Right cardiac atrium (tissue), 5 donors: ENCODE measurements at regions not wholly inside any gene's neighbourhood (a gene's known extent, or its start where the extent isn't known, plus 50 kb on each side); places are given as distances from the start of the nearest gene placed in this dataset.
A peak's percentile ranks its signal among the peaks of the same experiment; 100 is the strongest.
"Not testable (repeated sequence)": the region's sequence is repeated elsewhere in the genome, so short reads cannot be mapped to it uniquely, and the experiment has no call there.

Source experiments
- ATAC-seq, 2 donors: fragments of 200-7000 bp; cut with Tn5 transposase; one replicate each; pipeline versions ENCODE4 v1.8.0 to v1.9.1; 2020; ENCODE audit warnings: moderate library complexity in 2 of 2, mild to moderate bottlenecking in 1 of 2
- DNase-seq, 3 donors: peaks; one replicate each; pipeline ENCODE4 v3.0.0-alpha.2; 2020
- H3K27ac ChIP-seq: one replicate; pipeline ENCODE4 v1.5.1; 2013; ENCODE audit warnings: mild to moderate bottlenecking, low read length, control low read depth, moderate library complexity
- H3K27me3 ChIP-seq: one replicate; pipeline ENCODE4 v1.6.1; 2013; ENCODE audit not compliant: control insufficient read depth, insufficient read depth
- H3K4me1 ChIP-seq: one replicate; pipeline ENCODE4 v1.6.1; 2013; ENCODE audit warnings: low read length; ENCODE audit not compliant: control insufficient read depth, insufficient read depth
- H3K4me3 ChIP-seq: one replicate; pipeline ENCODE4 v1.5.1; 2013; ENCODE audit warnings: low read length, control low read depth
- H3K9me3 ChIP-seq: one replicate; pipeline ENCODE4 v1.6.1; 2013; ENCODE audit warnings: low read length; ENCODE audit not compliant: control insufficient read depth
- WGBS: extraction: QIAGEN DNeasy Blood & Tissue Kit; methylation state at CpG from one replicate; pipeline ENCODE4 v1.1.7; 2013; 5-methylcytosine and 5-hydroxymethylcytosine counted together
- intact Hi-C, 4 donors: fragments of 100-400 bp; cut with DNase I; formaldehyde crosslinking; loops; one replicate each; pipeline versions ENCODE4 v1.11.0 to v1.14.0; 2022 to 2023
- donor health status: healthy with polysubstance abuse.
- donor health status: DM: no; HTN: yes; CAD: no.
- donor health status: DM: no; HTN: no; CAD: no.
- donor health status: DM: no; HTN: yes; CAD: no; lungs with severe emphysema.
- donor health status: DM: yes; HTN: yes; CAD: no.

DNA sequence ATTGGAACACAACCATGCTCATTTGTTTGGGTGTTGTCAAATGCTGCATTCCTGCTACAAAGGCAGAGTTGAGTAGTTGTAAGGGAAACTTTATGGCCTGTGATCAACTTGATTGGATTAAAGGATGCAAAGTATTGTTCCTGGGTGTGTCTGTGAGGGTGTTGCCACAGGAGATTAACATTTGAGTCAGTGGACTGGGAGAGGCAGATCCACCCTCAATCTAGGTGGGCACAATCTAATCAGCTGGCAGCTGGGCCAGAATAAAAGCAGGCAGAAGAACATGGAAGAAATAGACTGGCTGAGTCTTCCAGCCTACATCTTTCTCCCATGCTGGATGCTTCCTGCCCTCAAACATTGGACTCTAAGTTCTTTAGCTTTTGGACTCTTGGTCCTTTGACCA is 145.6 kb upstream of the LMCD1 start:
- H3K27ac ChIP-seq, intact Hi-C loops, H3K4me3 ChIP-seq, H3K4me1 ChIP-seq, ATAC-seq, H3K27me3 ChIP-seq, DNase-seq, H3K9me3 ChIP-seq: not testable (repeated sequence)

DNA sequence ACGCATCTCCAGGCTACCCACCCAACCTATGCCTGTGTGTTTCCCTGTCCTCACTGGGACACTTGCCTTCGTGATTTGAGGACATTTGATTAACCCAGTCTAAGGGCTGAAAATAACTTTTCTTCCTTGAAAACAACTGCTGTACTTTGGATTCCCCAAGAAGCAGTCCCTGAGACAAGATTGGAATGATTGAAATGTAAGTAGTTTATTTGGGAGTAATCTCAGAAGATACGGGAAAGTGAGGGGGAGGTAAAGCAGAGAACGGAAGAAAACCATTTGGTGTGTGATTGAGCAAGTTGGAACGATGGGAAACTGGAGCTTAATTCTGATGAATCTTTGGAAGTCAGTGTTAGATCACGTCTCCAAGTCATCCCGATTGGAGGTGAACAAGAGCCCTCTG is 143.8 kb upstream of the LMCD1 start:
- Histone ChIP-seq H3K4me1 (no peaks in the 10 kb centered on the region), H3K4me3 (no peak overlapping the region), H3K27ac (no peak overlapping the region), H3K27me3 (no peaks in the 10 kb centered on the region), H3K9me3 (no peaks in the 10 kb centered on the region)
- intact Hi-C loops = no loop called here
- ATAC-seq (no peak), DNase-seq (no peak)
- 61% methylated on average over 7 of the region's 7 CpGs for WGBS

DNA sequence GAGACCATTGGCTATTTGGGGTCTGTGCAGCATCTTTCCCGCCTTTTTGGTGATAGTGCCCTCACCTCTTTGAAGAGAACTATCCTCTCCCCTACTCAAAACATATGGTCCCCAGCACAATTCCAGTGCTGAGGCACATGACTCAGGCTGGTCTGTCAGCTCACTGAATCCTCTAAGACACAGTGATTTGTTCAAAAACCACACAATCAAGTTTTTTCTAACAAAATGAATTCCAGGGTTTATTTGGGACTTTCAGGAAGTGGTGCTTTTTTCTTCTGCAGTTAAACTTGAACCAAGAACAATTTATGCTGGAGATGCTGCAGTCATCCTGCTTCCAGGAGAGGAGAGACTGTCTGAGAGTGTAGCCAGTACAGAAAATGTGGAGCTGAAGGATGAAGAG is 142.5 kb upstream of the LMCD1 start:
- ATAC-seq (no peak), DNase-seq (no peak)
- Histone ChIP-seq H3K4me3 (no peak overlapping the region), H3K4me1 (no peaks in the 10 kb centered on the region), H3K27ac (no peak overlapping the region), H3K27me3 (no peaks in the 10 kb centered on the region), H3K9me3 (no peaks in the 10 kb centered on the region)
- 98% methylated on average over 1 of the region's 1 CpG for WGBS
- intact Hi-C loops = no loop called here

DNA sequence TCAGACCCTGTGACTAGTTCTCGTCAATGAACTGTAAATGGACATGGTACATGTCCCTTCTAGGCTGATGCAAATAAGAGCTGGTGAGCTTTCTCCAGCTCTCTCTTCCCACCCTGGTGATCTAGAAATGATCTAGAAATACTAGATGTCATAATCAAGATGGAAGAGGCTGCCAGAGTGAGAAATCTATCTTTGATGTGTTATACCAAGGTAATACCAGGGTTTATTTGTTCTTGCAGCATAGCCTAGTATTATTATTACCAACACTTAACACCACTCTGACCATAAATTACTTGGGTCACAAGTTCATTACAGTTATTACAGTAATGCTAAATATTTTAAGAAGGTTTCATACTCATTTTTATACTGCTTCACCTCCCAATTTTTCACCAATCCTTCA is 138.4 kb upstream of the LMCD1 start:
- 97% methylated on average over 1 of the region's 1 CpG for WGBS
- DNase-seq = no peak
- H3K27me3 ChIP-seq = no peaks in the 10 kb centered on the region
- no peak for ATAC-seq
- no peak overlapping the region for H3K27ac ChIP-seq
- H3K4me3 ChIP-seq = no peak overlapping the region
- intact Hi-C loops = no loop called here
- no peaks in the 10 kb centered on the region for H3K9me3 ChIP-seq
- H3K4me1 ChIP-seq = peaks cover 4% of the 10 kb centered on the region

DNA sequence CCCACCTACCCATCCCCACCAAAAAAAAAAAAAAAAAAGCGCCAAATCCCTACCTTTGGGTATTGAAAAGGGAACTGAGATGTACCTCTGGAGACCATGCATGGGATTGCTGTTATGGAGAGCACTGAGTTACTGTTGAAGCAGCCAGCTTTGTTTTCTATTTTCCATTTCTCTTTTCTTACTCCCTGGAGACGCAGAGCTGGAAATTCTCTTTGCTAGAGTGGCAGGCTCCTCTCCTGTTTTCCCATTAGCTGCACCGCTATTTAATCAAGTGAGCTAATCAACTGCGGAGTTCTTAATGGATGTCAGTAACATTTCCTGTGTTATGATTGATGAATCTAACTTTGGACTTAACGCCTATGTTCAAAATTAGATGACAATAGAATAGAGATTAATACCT is 136.1 kb upstream of the LMCD1 start:
- 35% methylated on average over 5 of the region's 5 CpGs for WGBS
- Histone ChIP-seq H3K4me1 (peaks cover 4% of the 10 kb centered on the region), H3K9me3 (no peaks in the 10 kb centered on the region), H3K27ac (no peak overlapping the region), H3K4me3 (no peak overlapping the region), H3K27me3 (no peaks in the 10 kb centered on the region)
- intact Hi-C loops = no loop called here
- no peak for ATAC-seq
- DNase-seq = no peak

DNA sequence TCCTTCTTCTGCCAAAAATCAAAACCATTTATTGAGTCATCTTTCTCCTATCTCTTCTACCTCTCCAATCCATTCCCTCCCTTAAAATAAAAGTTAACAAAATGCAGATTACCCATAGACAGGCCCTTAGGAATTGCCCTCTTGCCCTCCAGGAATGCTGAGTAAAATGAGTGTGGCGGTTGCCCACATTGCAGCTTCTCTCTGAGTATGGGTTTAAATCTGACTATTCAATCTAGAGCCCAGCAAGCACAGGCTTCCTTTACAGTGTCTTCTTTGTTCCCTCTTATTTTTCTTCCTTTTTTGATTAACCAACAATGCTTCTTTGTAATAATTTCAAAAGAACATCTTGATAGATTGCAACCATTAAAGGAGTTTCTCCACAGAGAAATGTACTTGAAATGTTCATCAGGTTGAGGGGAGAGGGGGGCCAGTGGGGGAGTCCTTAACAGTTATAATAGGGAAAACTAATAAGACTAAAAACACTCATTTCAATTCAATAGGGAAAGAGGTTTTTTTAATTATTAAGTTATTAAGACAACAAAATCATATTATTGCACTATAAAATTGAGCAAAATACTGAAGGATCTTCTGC is 135.3 kb upstream of the LMCD1 start:
- H3K4me1 ChIP-seq = peaks cover 4% of the 10 kb centered on the region
- 65% methylated on average over 1 of the region's 1 CpG for WGBS
- DNase-seq (no peak), ATAC-seq (no peak)
- no peak overlapping the region for H3K27ac ChIP-seq
- intact Hi-C loops = no loop called here
- H3K4me3 ChIP-seq = no peak overlapping the region
- H3K27me3 ChIP-seq = no peaks in the 10 kb centered on the region
- H3K9me3 ChIP-seq = no peaks in the 10 kb centered on the region

DNA sequence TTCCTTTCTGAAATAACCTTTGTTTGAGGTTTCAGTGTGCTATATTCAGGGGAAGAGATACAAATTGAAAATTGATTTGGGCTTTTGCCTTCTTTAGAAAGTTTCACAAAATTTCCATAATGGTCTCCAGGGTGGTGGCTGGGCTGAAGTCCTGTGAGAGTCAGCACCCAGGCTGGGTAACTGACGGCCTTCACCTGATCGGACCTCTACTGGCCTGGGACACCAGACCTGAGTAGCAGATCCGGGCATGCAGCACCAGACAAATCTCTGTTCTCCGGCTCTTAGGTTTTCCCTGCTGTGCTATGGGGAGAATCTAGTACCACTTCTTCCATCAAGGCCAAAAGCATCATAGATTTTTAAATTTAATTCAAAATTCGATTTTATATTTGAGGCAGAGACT is 133.0 kb upstream of the LMCD1 start:
- peaks cover 11% of the 10 kb centered on the region for H3K4me1 ChIP-seq
- H3K9me3 ChIP-seq = no peaks in the 10 kb centered on the region
- DNase-seq (no peak), ATAC-seq (no peak)
- 91% methylated on average over 5 of the region's 5 CpGs for WGBS
- H3K27me3 ChIP-seq = no peaks in the 10 kb centered on the region
- H3K4me3 ChIP-seq = no peak overlapping the region
- no peak overlapping the region for H3K27ac ChIP-seq
- intact Hi-C loops = no loop called here

DNA sequence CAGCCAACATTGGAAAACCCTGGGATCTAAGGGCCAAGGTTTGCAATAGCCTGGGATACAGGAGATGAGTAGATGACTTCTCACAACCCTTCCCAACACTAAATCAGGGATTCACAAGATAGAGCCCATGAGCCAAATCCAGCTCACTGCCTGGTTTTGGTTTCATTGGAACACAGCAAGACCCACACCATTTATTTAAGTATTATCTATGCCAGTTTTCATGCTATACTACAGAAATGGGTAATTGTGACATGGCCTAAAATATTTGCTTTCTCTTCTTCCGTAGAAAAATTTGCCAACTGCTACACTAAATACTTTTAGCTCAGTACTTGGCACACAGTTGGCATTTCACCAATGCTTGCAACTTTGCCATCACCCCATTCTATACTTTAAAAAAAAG is 132.0 kb upstream of the LMCD1 start:
- H3K27ac ChIP-seq = no peak overlapping the region
- intact Hi-C loops = no loop called here
- no peak for ATAC-seq
- H3K4me1 ChIP-seq = peaks cover 11% of the 10 kb centered on the region
- 96% methylated on average over 1 of the region's 1 CpG for WGBS
- no peaks in the 10 kb centered on the region for H3K9me3 ChIP-seq
- H3K4me3 ChIP-seq = no peak overlapping the region
- no peak for DNase-seq
- no peaks in the 10 kb centered on the region for H3K27me3 ChIP-seq

DNA sequence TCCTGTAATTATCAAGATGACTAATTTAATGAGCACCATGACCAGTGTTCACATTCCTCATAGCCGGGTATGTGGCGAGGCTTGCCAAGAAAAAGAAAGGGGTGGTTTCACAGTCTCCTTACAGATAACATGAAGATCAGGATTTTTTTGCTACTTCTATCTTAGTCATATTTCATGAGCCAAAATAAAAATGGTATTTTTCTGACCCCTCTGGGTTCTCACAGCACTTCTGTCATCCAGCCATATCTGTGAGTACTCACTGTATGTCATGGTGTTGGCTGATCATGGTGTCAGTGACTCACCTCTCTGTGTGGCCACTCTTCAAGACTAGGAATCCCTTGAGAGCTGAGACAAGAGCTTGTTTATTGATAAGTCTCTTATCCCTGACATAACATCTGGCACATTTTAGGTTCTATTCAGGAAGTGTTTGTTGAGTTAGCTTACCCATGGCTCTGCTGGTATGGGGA is 130.5 kb upstream of the LMCD1 start:
- intact Hi-C loops = no loop called here
- WGBS = 35% methylated on average over 2 of the region's 2 CpGs
- Histone ChIP-seq H3K4me3 (no peak overlapping the region), H3K4me1 (peaks cover 11% of the 10 kb centered on the region), H3K27ac (no peak overlapping the region), H3K9me3 (no peaks in the 10 kb centered on the region), H3K27me3 (no peaks in the 10 kb centered on the region)
- peak; percentile 96 for ATAC-seq
- DNase-seq = peak in 2 of 3 donors; percentile 41 to 42

DNA sequence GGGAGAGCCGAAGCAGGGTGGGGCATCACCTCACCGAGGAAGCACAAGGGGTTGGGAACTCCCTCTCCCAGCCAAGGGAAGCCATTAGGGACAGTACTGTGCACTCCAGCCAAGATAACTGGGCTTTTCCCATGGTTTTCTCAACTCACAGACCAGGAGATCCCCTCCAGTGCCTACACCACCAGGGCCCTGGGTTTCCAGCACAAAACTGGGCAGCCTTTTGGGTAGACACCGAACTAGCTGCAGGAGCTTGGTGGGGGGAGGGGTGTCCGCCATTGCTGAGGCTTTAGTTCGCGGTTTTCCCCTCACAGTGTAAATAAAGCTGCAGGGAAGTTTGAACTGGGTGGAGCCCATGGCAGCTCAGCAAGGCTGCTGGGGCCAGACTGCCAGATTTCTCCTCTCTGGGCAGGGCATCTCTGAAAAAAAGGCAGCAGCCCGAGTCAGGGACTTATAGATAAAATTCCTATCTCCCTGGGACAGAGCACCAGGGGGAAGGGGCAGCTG is 129.6 kb upstream of the LMCD1 start:
- intact Hi-C loops = no loop called here
- DNase-seq = peak; percentile 12 to 64 (median 40)

DNA sequence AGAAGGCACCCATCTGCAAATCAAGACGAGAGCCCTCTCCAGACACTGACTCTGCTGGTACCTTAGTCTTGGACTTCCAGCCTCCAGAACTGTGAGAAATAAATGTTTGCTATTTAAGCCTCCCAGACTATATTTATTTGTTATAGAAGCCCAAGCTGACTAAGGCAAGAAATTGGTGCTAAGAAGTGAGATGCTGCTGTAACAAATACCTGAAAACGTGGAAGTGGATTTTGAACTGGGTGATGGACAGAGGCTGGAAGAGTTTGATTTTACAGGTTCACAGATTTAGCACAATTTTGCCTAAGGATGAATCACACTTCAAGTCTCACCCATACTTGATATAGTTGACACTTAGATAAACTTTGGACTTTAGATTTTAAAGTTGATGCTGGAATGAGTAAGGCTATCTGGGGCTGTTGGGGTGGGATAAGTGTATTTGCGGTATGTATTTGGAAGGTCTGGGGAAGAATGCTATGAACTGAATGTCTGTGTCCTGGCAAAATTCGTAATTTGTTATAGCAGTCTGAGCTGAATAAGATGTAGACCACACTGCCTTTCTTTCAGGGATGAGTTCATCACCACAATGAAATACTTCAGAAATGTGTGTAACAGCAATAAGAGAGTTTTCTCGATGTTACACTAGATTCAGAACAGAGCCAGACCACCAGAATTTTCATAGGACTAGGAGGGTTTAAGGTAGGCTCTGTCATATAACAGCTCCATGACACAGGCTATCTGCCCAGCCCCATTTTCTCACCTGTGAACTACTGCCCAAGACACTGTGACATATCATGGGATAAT is 120.5 kb upstream of the LMCD1 start:
- no peaks in the 10 kb centered on the region for H3K4me1 ChIP-seq

More for the DNA sequence above, 129.6 kb upstream of the LMCD1 start:
- H3K4me1 ChIP-seq = peaks cover 10% of the 10 kb centered on the region
- peak; percentile 63 to 82 for ATAC-seq
- H3K27me3 ChIP-seq = no peaks in the 10 kb centered on the region
- no peak overlapping the region for H3K4me3 ChIP-seq
- no peaks in the 10 kb centered on the region for H3K9me3 ChIP-seq
- 30% methylated on average over 7 of the region's 7 CpGs for WGBS
- no peak overlapping the region for H3K27ac ChIP-seq

More for the DNA sequence above, 120.5 kb upstream of the LMCD1 start:
- Histone ChIP-seq H3K4me3 (no peak overlapping the region), H3K9me3 (no peaks in the 10 kb centered on the region), H3K27ac (no peak overlapping the region), H3K27me3 (no peaks in the 10 kb centered on the region)
- WGBS = 88% methylated on average over 5 of the region's 5 CpGs
- ATAC-seq (no peak), DNase-seq (no peak)
- intact Hi-C loops = no loop called here
